H9 (cell line): ENCODE measurements at regions not wholly inside any gene's neighbourhood (a gene's known extent, or its start where the extent isn't known, plus 50 kb on each side); places are given as distances from the start of the nearest gene placed in this dataset.

ENCODE experiments used
- DNase-seq: peaks from one replicate; pipeline ENCODE4 v3.0.0-alpha.2; 2017
- H2AFZ ChIP-seq: one replicate; pipeline ENCODE4 v1.6.1; 2013; ENCODE audit warnings: mild to moderate bottlenecking, low read length, control low read depth, moderate library complexity
- H2AK5ac ChIP-seq: 2 replicates; pipeline ENCODE4 v1.6.1; 2013; ENCODE audit warnings: low read length, control low read depth, mixed read lengths; ENCODE audit not compliant: insufficient read length
- H2BK120ac ChIP-seq: one replicate; pipeline ENCODE4 v1.6.1; 2013; ENCODE audit warnings: low read depth, mild to moderate bottlenecking, low read length, control low read depth, inconsistent platforms; ENCODE audit not compliant: poor library complexity, severe bottlenecking
- H2BK12ac ChIP-seq: 2 replicates; pipeline ENCODE4 v1.6.1; 2013; ENCODE audit warnings: low read length, control low read depth, mixed read lengths, low read depth; ENCODE audit not compliant: insufficient read length
- H2BK15ac ChIP-seq: 2 replicates; pipeline ENCODE4 v1.6.1; 2013; ENCODE audit warnings: low read depth, low read length, control low read depth
- H2BK20ac ChIP-seq: one replicate; pipeline ENCODE4 v1.6.1; 2013; ENCODE audit warnings: low read depth, mild to moderate bottlenecking, low read length, control low read depth, inconsistent platforms; ENCODE audit not compliant: poor library complexity, severe bottlenecking
- H2BK5ac ChIP-seq: 2 replicates; pipeline ENCODE4 v1.6.1; 2013; ENCODE audit warnings: low read length, control low read depth, mixed read lengths; ENCODE audit not compliant: insufficient read length
- H3K14ac ChIP-seq: 2 replicates; pipeline ENCODE4 v1.6.1; 2013; ENCODE audit warnings: low read length, control low read depth; ENCODE audit not compliant: insufficient read depth
- H3K18ac ChIP-seq: 2 replicates; pipeline ENCODE4 v1.6.1; 2013; ENCODE audit warnings: low read depth, mild to moderate bottlenecking, mixed read lengths, low read length, control low read depth; ENCODE audit not compliant: insufficient read length
- H3K23ac ChIP-seq: 2 replicates; pipeline ENCODE4 v1.6.1; 2013; ENCODE audit warnings: low read length, control low read depth, mixed read lengths, low read depth; ENCODE audit not compliant: insufficient read length
- H3K23me2 ChIP-seq: 2 replicates; pipeline ENCODE4 v1.6.1; 2013; ENCODE audit warnings: low read depth, mild to moderate bottlenecking, mixed read lengths, low read length, control low read depth; ENCODE audit not compliant: insufficient read length, poor library complexity, severe bottlenecking
- H3K27ac ChIP-seq: 2 replicates; pipeline ENCODE4 v1.5.1; 2013; ENCODE audit warnings: low read length, control low read depth, mixed read lengths, low read depth; ENCODE audit not compliant: insufficient read length
- H3K27me3 ChIP-seq: 2 replicates; pipeline ENCODE4 v1.6.1; 2013; ENCODE audit warnings: low read length, control low read depth, inconsistent platforms; ENCODE audit not compliant: insufficient read depth
- H3K4ac ChIP-seq: 2 replicates; pipeline ENCODE4 v1.6.1; 2013; ENCODE audit warnings: low read depth, mild to moderate bottlenecking, control low read depth, inconsistent platforms, low read length, moderate library complexity
- H3K4me1 ChIP-seq: 2 replicates; pipeline ENCODE4 v1.6.1; 2013; ENCODE audit warnings: low read length, control low read depth, inconsistent platforms; ENCODE audit not compliant: insufficient read depth
- H3K4me2 ChIP-seq: 2 replicates; pipeline ENCODE4 v1.6.1; 2013; ENCODE audit warnings: low read length, control low read depth, mixed read lengths; ENCODE audit not compliant: insufficient read length, insufficient read depth
- H3K56ac ChIP-seq: 2 replicates; pipeline ENCODE4 v1.6.1; 2013; ENCODE audit warnings: low read depth, mild to moderate bottlenecking, mixed read lengths, low read length, control low read depth; ENCODE audit not compliant: insufficient read length
- H3K79me1 ChIP-seq: 2 replicates; pipeline ENCODE4 v1.6.1; 2013; ENCODE audit warnings: low read depth, mild to moderate bottlenecking, moderate library complexity, low read length, control low read depth, inconsistent platforms; ENCODE audit not compliant: insufficient read depth, poor library complexity, severe bottlenecking
- H3K79me2 ChIP-seq: 2 replicates; pipeline ENCODE4 v1.6.1; 2013; ENCODE audit warnings: low read length, control low read depth, inconsistent platforms; ENCODE audit not compliant: insufficient read depth
- H3K9ac ChIP-seq: 2 replicates; pipeline ENCODE4 v1.6.1; 2013; ENCODE audit warnings: low read length, control low read depth, mixed read lengths; ENCODE audit not compliant: insufficient read length; ENCODE audit errors: extremely low read depth
- H3K9me3 ChIP-seq: one replicate; pipeline ENCODE4 v1.6.1; 2013; ENCODE audit warnings: low read depth, low read length, inconsistent platforms; ENCODE audit not compliant: control insufficient read depth
- H3T11ph ChIP-seq: one replicate; pipeline ENCODE4 v1.6.1; 2013; ENCODE audit warnings: mild to moderate bottlenecking, low read length, control low read depth, inconsistent platforms
- H4K20me1 ChIP-seq: one replicate; pipeline ENCODE4 v1.6.1; 2013; ENCODE audit not compliant: control insufficient read depth, insufficient read length, insufficient read depth
- H4K5ac ChIP-seq: 2 replicates; pipeline ENCODE4 v1.6.1; 2013; ENCODE audit warnings: low read depth, mild to moderate bottlenecking, mixed read lengths, low read length, control low read depth; ENCODE audit not compliant: insufficient read length
- H4K8ac ChIP-seq: replicated peaks from 2 replicates; pipeline ENCODE4 v1.6.1; 2013; ENCODE audit warnings: low read length, control low read depth, mixed read lengths, low read depth; ENCODE audit not compliant: insufficient read length
- H4K91ac ChIP-seq: 2 replicates; pipeline ENCODE4 v1.6.1; 2013; ENCODE audit warnings: low read depth, mild to moderate bottlenecking, moderate library complexity, mixed read lengths, low read length, control low read depth; ENCODE audit not compliant: insufficient read length
- H3K27ac Mint-ChIP-seq, 3 experiments: 2 replicates in 2 of 3; 3 replicates in 1 of 3; pipeline ENCODE4 v1.8.0; 2020 to 2021; ENCODE audit warnings: mixed read lengths in 3 of 3, mild to moderate bottlenecking in 1 of 3, moderate library complexity in 1 of 3
- H3K27me3 Mint-ChIP-seq: 2 replicates; pipeline ENCODE4 v1.8.0; 2021; ENCODE audit warnings: low read depth, mild to moderate bottlenecking, moderate library complexity, mixed read lengths
- H3K36me3 Mint-ChIP-seq, 3 experiments: 2 replicates in 2 of 3; 3 replicates in 1 of 3; pipeline ENCODE4 v1.8.0; 2020 to 2021; ENCODE audit warnings: low read depth in 3 of 3, mixed read lengths in 3 of 3; ENCODE audit not compliant: insufficient read depth in 1 of 3
- H3K4me1 Mint-ChIP-seq, 2 experiments: 2 replicates each; pipeline ENCODE4 v1.8.0; 2020; ENCODE audit warnings: mixed read lengths in 2 of 2
- H3K4me3 Mint-ChIP-seq, 2 experiments: 2 replicates in 1 of 2; 3 replicates in 1 of 2; pipeline ENCODE4 v1.8.0; 2020 to 2021; ENCODE audit warnings: mild to moderate bottlenecking in 2 of 2, mixed read lengths in 2 of 2, moderate library complexity in 1 of 2
- H3K9me3 Mint-ChIP-seq, 2 experiments: 2 replicates in 1 of 2; 3 replicates in 1 of 2; pipeline ENCODE4 v1.8.0; 2020; ENCODE audit warnings: mild to moderate bottlenecking in 2 of 2, mixed read lengths in 2 of 2, moderate library complexity in 1 of 2
- CTCF ChIP-seq: fragments of 200-600 bp; sonication (generic); conservative IDR thresholded peaks from 3 replicates; pipeline ENCODE4 v1.8.0; 2021; ENCODE audit warnings: antibody characterized with exemption, mild to moderate bottlenecking
- WGBS: extraction: QIAGEN DNeasy Blood & Tissue Kit; methylation state at CpG from one replicate; pipeline ENCODE4 v1.1.7; 2013; ENCODE audit warnings: missing lambda C conversion rate, low lambda C conversion rate, mixed read lengths; ENCODE audit not compliant: insufficient read length; ENCODE audit errors: extremely low coverage; 5-methylcytosine and 5-hydroxymethylcytosine counted together

GRCh38 chr12:70106347-70106746 lies 136.9 kb upstream of the CNOT2 start:
- no peak overlapping the region for H3K4ac ChIP-seq
- H4K91ac ChIP-seq: no peak overlapping the region
- no peak overlapping the region for H3K56ac ChIP-seq
- no peak overlapping the region for H3K9ac ChIP-seq
- no peak overlapping the region for H3K4me2 ChIP-seq
- no peak overlapping the region for H3T11ph ChIP-seq
- no peak overlapping the region for H2BK20ac ChIP-seq
- H4K5ac ChIP-seq: no peak overlapping the region
- H3K27me3 Mint-ChIP-seq: no peaks in the 10 kb centered on the region
- H2BK15ac ChIP-seq: no peak overlapping the region
- H3K27ac ChIP-seq: no peak overlapping the region
- H2BK12ac ChIP-seq: no peak overlapping the region
- no peak overlapping the region for H2BK5ac ChIP-seq
- H2AFZ ChIP-seq: no peak overlapping the region
- no peaks in the 10 kb centered on the region for H3K23me2 ChIP-seq
- no peaks in the 10 kb centered on the region; the same call in 1 of the 2 replicates for H3K4me1 ChIP-seq
- no peak for DNase-seq
- no peak overlapping the region for H2BK120ac ChIP-seq
- no peak overlapping the region for H3K18ac ChIP-seq
- WGBS: no CpG with 5 or more reads among the region's 1 CpG
- no peaks in the 10 kb centered on the region for H3K27me3 ChIP-seq
- no peak for TF ChIP-seq CTCF
- no peak overlapping the region for H3K4me3 Mint-ChIP-seq
- peaks cover 21 to 22% of the 10 kb centered on the region in 2 experiments for H3K4me1 Mint-ChIP-seq
- peak overlapping the region in 1 of 3 experiments; percentile 11; a peak in 1 of 7 replicates for H3K27ac Mint-ChIP-seq
- no peaks in the 10 kb centered on the region for H3K9me3 ChIP-seq
- H3K23ac ChIP-seq: no peak overlapping the region
- no peak overlapping the region for H2AK5ac ChIP-seq
- H4K20me1 ChIP-seq: no peaks in the 10 kb centered on the region
- no peaks in the 10 kb centered on the region for H3K79me2 ChIP-seq
- H3K79me1 ChIP-seq: no peaks in the 10 kb centered on the region
- H4K8ac ChIP-seq: no peak overlapping the region
- peaks cover 6 to 14% of the 10 kb centered on the region in 2 experiments; a peak in 4 of 5 replicates for H3K9me3 Mint-ChIP-seq
- H3K14ac ChIP-seq: no peak overlapping the region
- peaks cover 2 to 9% (median 3%) of the 10 kb centered on the region in 3 experiments; a peak in 5 of 7 replicates for H3K36me3 Mint-ChIP-seq
